GM10248 (cell line): ENCODE measurements at regions not wholly inside any gene's neighbourhood (a gene's known extent, or its start where the extent isn't known, plus 50 kb on each side); places are given as distances from the start of the nearest gene placed in this dataset.

Experiments
- CTCF ChIA-PET: fragments of 300-600 bp; sonication (Branson Sonifier 250); formaldehyde crosslinking; extraction: SDS; loops from one replicate; lab custom pipeline; 2021; ENCODE audit warnings: antibody characterized with exemption; lab: Yijun Ruan, JAX
- POLR2A ChIA-PET: fragments of 350-650 bp; sonication (Branson Sonifier 250); formaldehyde crosslinking; extraction: SDS; loops from one replicate; lab custom pipeline; 2020; ENCODE audit warnings: antibody characterized with exemption; lab: Yijun Ruan, JAX
- DNase-seq: peaks from one replicate; pipeline ENCODE4 v3.0.0; 2012; ENCODE audit errors: extremely low spot score
- CTCF ChIP-seq: IDR thresholded peaks from 2 replicates; pipeline ENCODE4 v1.5.1; 2012; ENCODE audit warnings: mild to moderate bottlenecking, low read depth; ENCODE audit errors: extremely low read depth, missing control alignments, control extremely low read depth

GRCh38 chr12:102539651-102540553 lies 59.5 kb upstream of the IGF1 start:
- CTCF ChIA-PET: interaction anchor here (1.0 to 1.6 kb wide), 3 partner anchors 8 to 17 kb away, joined by 3 to 7 read pairs (median 5); no protein-coding TSS in a partner anchor
- DNase-seq: no peak
- TF ChIP-seq CTCF: no peak
- POLR2A ChIA-PET: no interaction called here

GRCh38 chr12:102535306-102535705 lies 54.9 kb upstream of the IGF1 start:
- no peak for DNase-seq
- POLR2A ChIA-PET: no interaction called here
- CTCF ChIA-PET: no interaction called here
- TF ChIP-seq CTCF: no peak

- no peak for DNase-seq
- CTCF ChIA-PET: interaction anchor here (0.8 to 1.4 kb wide), 2 partner anchors 9 to 11 kb away, joined by 3 to 4 read pairs; no protein-coding TSS in a partner anchor
- POLR2A ChIA-PET: no interaction called here
- no peak for TF ChIP-seq CTCF
Measured at GRCh38 chr12:102534899-102535298, 54.5 kb upstream of the IGF1 start.

- TF ChIP-seq CTCF: no peak
- ChIA-PET POLR2A (no interaction called here), CTCF (interaction anchor here (0.7 to 1.4 kb wide), 4 partner anchors 10 to 21 kb away, joined by 3 to 4 read pairs (median 4); no protein-coding TSS in a partner anchor)
- DNase-seq: no peak
Measured at GRCh38 chr12:102533483-102534215, 53.3 kb upstream of the IGF1 start.
